Vagina (tissue), 2 donors: ENCODE measurements at regions not wholly inside any gene's neighbourhood (a gene's known extent, or its start where the extent isn't known, plus 50 kb on each side); places are given as distances from the start of the nearest gene placed in this dataset.

ENCODE experiments used
- CTCF ChIP-seq, 3 experiments: fragments of 450-650 bp in 2 of 3; fragments of 200-600 bp in 1 of 3; sonication (generic) in 1 of 3; IDR thresholded peaks; one replicate each; pipeline ENCODE4 v1.5.1; 2017 to 2019; ENCODE audit warnings: antibody characterized with exemption in 3 of 3, mild to moderate bottlenecking in 2 of 3, moderate library complexity in 2 of 3
- POLR2AphosphoS5 ChIP-seq, 2 donors: sonication (generic); formaldehyde crosslinking; IDR thresholded peaks; one replicate each; pipeline ENCODE4 v1.9.0; 2017; ENCODE audit warnings: antibody characterized with exemption in 2 of 2, mild to moderate bottlenecking in 2 of 2, low read depth in 1 of 2; ENCODE audit not compliant: insufficient read depth in 1 of 2

DNA sequence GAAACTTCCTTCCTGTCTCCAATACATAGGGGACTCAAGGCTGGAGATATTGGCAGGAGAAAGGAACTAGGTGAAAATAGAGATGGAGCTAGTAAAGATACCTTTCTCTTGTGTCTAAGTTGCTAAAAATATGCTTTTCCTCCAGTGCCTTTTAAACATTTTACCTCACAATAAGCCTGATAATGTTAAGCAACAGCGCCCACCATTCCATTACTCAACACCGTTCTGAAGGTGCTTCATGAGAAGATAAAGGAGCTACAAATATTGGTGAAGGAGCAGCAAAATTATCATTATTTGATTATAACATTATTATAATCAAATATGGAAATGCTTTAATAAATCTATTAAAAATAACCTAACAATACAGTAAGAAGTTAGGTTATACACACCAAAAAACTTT lies 83.6 kb upstream of the BARX2 start:
- TF ChIP-seq CTCF (IDR thresholded peaks at IDR 0.05) (no peak), POLR2AphosphoS5 (IDR thresholded peaks at IDR 0.05; ENCODE audit: insufficient read depth in 1 of 2, low read depth in 1 of 2) (no peak)
